ENCODE measurements at regions not wholly inside any gene's neighbourhood (a gene's known extent, or its start where the extent isn't known, plus 50 kb on each side); places are given as distances from the start of the nearest gene placed in this dataset.

DNA sequence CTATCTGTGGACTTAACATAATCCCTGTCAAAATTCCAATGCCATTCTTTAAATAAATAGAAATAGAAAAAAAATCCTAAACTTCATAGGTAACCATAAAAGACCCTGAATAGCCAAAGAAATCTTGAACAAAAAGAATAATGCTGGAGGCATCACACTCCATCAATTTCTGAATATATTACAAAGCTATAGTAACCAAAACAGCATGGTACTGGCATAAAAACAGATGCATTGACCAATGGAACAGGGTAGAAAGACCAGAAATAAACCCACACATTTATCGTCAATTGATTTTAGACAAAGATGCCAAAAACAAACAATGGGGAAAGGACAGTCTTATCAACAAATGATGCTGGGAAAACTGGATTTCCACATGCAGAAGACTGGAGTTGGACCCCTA, 205.7 kb downstream of the VAPA start:
- no peak overlapping the region for H3K23ac ChIP-seq (ENCODE audit: low read depth, low read length)
- H3K4ac ChIP-seq (ENCODE audit: low read depth, low read length), result no peak overlapping the region
- no peak overlapping the region for H2AK9ac ChIP-seq (replicated peaks; ENCODE audit: low read depth, low read length, poor library complexity)
- DNase-seq (no peak), ATAC-seq (ENCODE audit: low read depth) (no peak)
- no peak overlapping the region for H2AK5ac ChIP-seq (ENCODE audit: low read depth, low read length)
- TF ChIP-seq, protein P1, sequence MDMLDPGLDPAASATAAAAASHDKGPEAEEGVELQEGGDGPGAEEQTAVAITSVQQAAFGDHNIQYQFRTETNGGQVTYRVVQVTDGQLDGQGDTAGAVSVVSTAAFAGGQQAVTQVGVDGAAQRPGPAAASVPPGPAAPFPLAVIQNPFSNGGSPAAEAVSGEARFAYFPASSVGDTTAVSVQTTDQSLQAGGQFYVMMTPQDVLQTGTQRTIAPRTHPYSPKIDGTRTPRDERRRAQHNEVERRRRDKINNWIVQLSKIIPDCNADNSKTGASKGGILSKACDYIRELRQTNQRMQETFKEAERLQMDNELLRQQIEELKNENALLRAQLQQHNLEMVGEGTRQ (IDR thresholded peaks at IDR 0.05; ENCODE audit: low read depth, low read length), result no peak
- TF ChIP-seq, protein P2, sequence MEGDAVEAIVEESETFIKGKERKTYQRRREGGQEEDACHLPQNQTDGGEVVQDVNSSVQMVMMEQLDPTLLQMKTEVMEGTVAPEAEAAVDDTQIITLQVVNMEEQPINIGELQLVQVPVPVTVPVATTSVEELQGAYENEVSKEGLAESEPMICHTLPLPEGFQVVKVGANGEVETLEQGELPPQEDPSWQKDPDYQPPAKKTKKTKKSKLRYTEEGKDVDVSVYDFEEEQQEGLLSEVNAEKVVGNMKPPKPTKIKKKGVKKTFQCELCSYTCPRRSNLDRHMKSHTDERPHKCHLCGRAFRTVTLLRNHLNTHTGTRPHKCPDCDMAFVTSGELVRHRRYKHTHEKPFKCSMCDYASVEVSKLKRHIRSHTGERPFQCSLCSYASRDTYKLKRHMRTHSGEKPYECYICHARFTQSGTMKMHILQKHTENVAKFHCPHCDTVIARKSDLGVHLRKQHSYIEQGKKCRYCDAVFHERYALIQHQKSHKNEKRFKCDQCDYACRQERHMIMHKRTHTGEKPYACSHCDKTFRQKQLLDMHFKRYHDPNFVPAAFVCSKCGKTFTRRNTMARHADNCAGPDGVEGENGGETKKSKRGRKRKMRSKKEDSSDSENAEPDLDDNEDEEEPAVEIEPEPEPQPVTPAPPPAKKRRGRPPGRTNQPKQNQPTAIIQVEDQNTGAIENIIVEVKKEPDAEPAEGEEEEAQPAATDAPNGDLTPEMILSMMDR (conservative IDR thresholded peaks at IDR 0.05; ENCODE audit: low read depth, low read length), result no peak
- no peak for TF ChIP-seq CEBPB (IDR thresholded peaks at IDR 0.05; ENCODE audit: low read depth, low read length)
- no peak for TF ChIP-seq MXI1 (IDR thresholded peaks at IDR 0.05; ENCODE audit: borderline replicate concordance, low read depth, low read length)
- TF ChIP-seq, protein P3, sequence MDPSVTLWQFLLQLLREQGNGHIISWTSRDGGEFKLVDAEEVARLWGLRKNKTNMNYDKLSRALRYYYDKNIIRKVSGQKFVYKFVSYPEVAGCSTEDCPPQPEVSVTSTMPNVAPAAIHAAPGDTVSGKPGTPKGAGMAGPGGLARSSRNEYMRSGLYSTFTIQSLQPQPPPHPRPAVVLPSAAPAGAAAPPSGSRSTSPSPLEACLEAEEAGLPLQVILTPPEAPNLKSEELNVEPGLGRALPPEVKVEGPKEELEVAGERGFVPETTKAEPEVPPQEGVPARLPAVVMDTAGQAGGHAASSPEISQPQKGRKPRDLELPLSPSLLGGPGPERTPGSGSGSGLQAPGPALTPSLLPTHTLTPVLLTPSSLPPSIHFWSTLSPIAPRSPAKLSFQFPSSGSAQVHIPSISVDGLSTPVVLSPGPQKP (IDR thresholded peaks at IDR 0.05; ENCODE audit: borderline replicate concordance, low read depth, low read length), result no peak
- no peak for TF ChIP-seq BHLHE40 (IDR thresholded peaks at IDR 0.05; ENCODE audit: low read depth, low read length)
- TF ChIP-seq RAD21 (IDR thresholded peaks at IDR 0.05; ENCODE audit: low read length), result no peak
- no peak for TF ChIP-seq MAZ (IDR thresholded peaks at IDR 0.05; ENCODE audit: borderline replicate concordance, low read depth, low read length)
- TF ChIP-seq CHD1 (IDR thresholded peaks at IDR 0.05; ENCODE audit: low read depth, low read length), result no peak
- no peak for TF ChIP-seq RCOR1 (IDR thresholded peaks at IDR 0.05; ENCODE audit: insufficient replicate concordance, low read length)
- no peak for TF ChIP-seq NFE2L2 (IDR thresholded peaks at IDR 0.05; ENCODE audit: low read depth, low read length)
- H3K36me3 ChIP-seq (ENCODE audit: control insufficient read depth, insufficient read depth, low read length), result no peaks in the 10 kb centered on the region
- H3K4me3 ChIP-seq (ENCODE audit: insufficient read depth, low read depth, low read length), result no peak overlapping the region
- H3K9ac ChIP-seq (ENCODE audit: low read depth, low read length), result no peak overlapping the region
- H3K18ac ChIP-seq (ENCODE audit: low read depth, low read length), result no peak overlapping the region
- H3K4me2 ChIP-seq (ENCODE audit: low read depth, low read length), result no peak overlapping the region
- H3K9me3 ChIP-seq (ENCODE audit: control insufficient read depth, insufficient read depth, low read length), result no peaks in the 10 kb centered on the region
- H3K4me1 ChIP-seq (ENCODE audit: control insufficient read depth, insufficient read depth, low read length), result peaks cover 14% of the 10 kb centered on the region
- H2AFZ ChIP-seq (replicated peaks; ENCODE audit: low read length, poor library complexity), result no peak overlapping the region
- no TSS peak for BruUV-seq (replicated peaks)
- H4K5ac ChIP-seq (ENCODE audit: low read depth, low read length), result no peak overlapping the region
- no peak overlapping the region for H3K14ac ChIP-seq (replicated peaks; ENCODE audit: low read depth, low read length)
- H4K20me1 ChIP-seq (ENCODE audit: insufficient read depth, low read length), result no peaks in the 10 kb centered on the region; the same call in 1 of the 2 replicates
- H4K91ac ChIP-seq (ENCODE audit: insufficient read depth, low read depth, low read length), result no peak overlapping the region
- H4K8ac ChIP-seq (ENCODE audit: low read depth in 2 of 2, low read length in 2 of 2), result no peak overlapping the region
- no peak overlapping the region for H2BK5ac ChIP-seq (ENCODE audit: low read depth, low read length, poor library complexity, severe bottlenecking)
- ChIA-PET POLR2A (ENCODE audit: unreplicated experiment) (no interaction called here), CTCF (no interaction called here)
- in situ Hi-C loops (cut with MboI; ENCODE audit: low sequenced_read_pairs), result no loop called here
- dilution Hi-C loops (cut with HindIII; ENCODE audit: low sequenced_read_pairs, unreplicated experiment), result no loop called here
- peaks cover 6% of the 10 kb centered on the region; the same call in 1 of the 2 replicates for H3K9me1 ChIP-seq (ENCODE audit: insufficient read depth, low read length)
- H3K27ac ChIP-seq (ENCODE audit: insufficient read depth, low read length), result no peak overlapping the region
- no peak overlapping the region for H2BK15ac ChIP-seq (ENCODE audit: low read depth, low read length)
- H3K27me3 ChIP-seq (ENCODE audit: control insufficient read depth, insufficient read depth, low read length), result no peaks in the 10 kb centered on the region; the same call in 1 of the 2 replicates
- no peak overlapping the region for H3K56ac ChIP-seq (ENCODE audit: extremely low read depth, insufficient read depth, low read length)
- no peaks in the 10 kb centered on the region for H3K79me1 ChIP-seq (ENCODE audit: low read depth in 1 of 2, low read length in 2 of 2)
- no CpG with 5 or more reads among the region's 1 CpG for WGBS, 2 experiments (ENCODE audit: extremely low coverage in 2 of 2, insufficient read length in 1 of 2)
- H2BK20ac ChIP-seq (ENCODE audit: low read depth, low read length), result no peak overlapping the region
- H2BK120ac ChIP-seq (ENCODE audit: low read depth, low read length), result no peak overlapping the region
- intact Hi-C loops (cut with micrococcal nuclease), result no loop called here

All from IMR-90 (cell line).